Left kidney (tissue), 1 donor: ENCODE measurements at regions not wholly inside any gene's neighbourhood (a gene's known extent, or its start where the extent isn't known, plus 50 kb on each side); places are given as distances from the start of the nearest gene placed in this dataset.
"Not testable (repeated sequence)": the region's sequence is repeated elsewhere in the genome, so short reads cannot be mapped to it uniquely, and the experiment has no call there.

Experiments used
- DNase-seq: peaks from one replicate; pipeline ENCODE4 v3.0.0-alpha.2; 2013

- DNase-seq, result no peak
Observed at GRCh38 chr15:30030345-30030744, 52.4 kb upstream of the GOLGA8J start.

GRCh38 chr15:30023798-30024295 is 58.9 kb upstream of the GOLGA8J start:
- peak; percentile 22 for DNase-seq

GRCh38 chr15:30010746-30011145 is 72.0 kb upstream of the GOLGA8J start:
- DNase-seq, result no peak

GRCh38 chr15:30008156-30008555 is 74.6 kb upstream of the GOLGA8J start:
- DNase-seq, result no peak

GRCh38 chr15:30001602-30002001 is 81.2 kb upstream of the GOLGA8J start:
- no peak for DNase-seq

GRCh38 chr15:29998033-29998432 is 84.7 kb upstream of the GOLGA8J start:
- DNase-seq, result peak; percentile 14

- no peak for DNase-seq
Observed at GRCh38 chr15:29997499-29997898, 85.3 kb upstream of the GOLGA8J start.

- DNase-seq, result no peak
Observed at GRCh38 chr15:29994284-29994683, 88.5 kb upstream of the GOLGA8J start.

GRCh38 chr15:29990954-29991353 is 91.8 kb upstream of the GOLGA8J start:
- no peak for DNase-seq

- no peak for DNase-seq
Observed at GRCh38 chr15:29990035-29990434, 92.7 kb upstream of the GOLGA8J start.

GRCh38 chr15:29988701-29989100 is 94.1 kb upstream of the GOLGA8J start:
- no peak for DNase-seq

- DNase-seq, result no peak
Observed at GRCh38 chr15:29986946-29987345, 95.8 kb upstream of the GOLGA8J start.

GRCh38 chr15:29978411-29979382 is 104.1 kb upstream of the GOLGA8J start:
- no peak for DNase-seq

- DNase-seq, result not testable (repeated sequence)
Observed at GRCh38 chr15:29974056-29974455, 108.7 kb upstream of the GOLGA8J start.

GRCh38 chr15:29972051-29972450 is 110.7 kb upstream of the GOLGA8J start:
- no peak for DNase-seq

GRCh38 chr15:29970402-29970695 is 112.4 kb upstream of the GOLGA8J start:
- no peak for DNase-seq

GRCh38 chr15:29969562-29970401 is 113.0 kb upstream of the GOLGA8J start:
- DNase-seq, result no peak

- DNase-seq, result peak; percentile 11
Observed at GRCh38 chr15:29968895-29969561, 113.7 kb upstream of the GOLGA8J start.

- DNase-seq, result peak; percentile 14
Observed at GRCh38 chr15:29968099-29968894, 114.5 kb upstream of the GOLGA8J start.

GRCh38 chr15:29962407-29962806 is 120.3 kb upstream of the GOLGA8J start:
- no peak for DNase-seq

- no peak for DNase-seq
Observed at GRCh38 chr15:29959384-29960137, 123.2 kb upstream of the GOLGA8J start.
